ENCODE measurements at regions not wholly inside any gene's neighbourhood (a gene's known extent, or its start where the extent isn't known, plus 50 kb on each side); places are given as distances from the start of the nearest gene placed in this dataset.
"Not testable (repeated sequence)": the region's sequence is repeated elsewhere in the genome, so short reads cannot be mapped to it uniquely, and the experiment has no call there.

- no peak for TF ChIP-seq CTCF (IDR thresholded peaks at IDR 0.05; ENCODE audit: insufficient read depth, low read length, missing control alignments)
- no peak for DNase-seq (ENCODE audit: low read depth, low spot score)
- CTCF ChIA-PET = no interaction called here
- no peak overlapping the region for H3K4me3 ChIP-seq (ENCODE audit: low read depth, low read length)
- POLR2A ChIA-PET = no interaction called here
These were observed 721.2 kb downstream of the MAFB start for GRCh38 chr20:39967806-39968205.

- no peak for DNase-seq (ENCODE audit: low read depth, low spot score)
- no peak for TF ChIP-seq CTCF (IDR thresholded peaks at IDR 0.05; ENCODE audit: insufficient read depth, low read length, missing control alignments)
- no peak overlapping the region for H3K4me3 ChIP-seq (ENCODE audit: low read depth, low read length)
- ChIA-PET CTCF (no interaction called here), POLR2A (no interaction called here)
These were observed 727.3 kb downstream of the MAFB start for GRCh38 chr20:39961637-39962244.

- POLR2A ChIA-PET = no interaction called here
- H3K4me3 ChIP-seq (ENCODE audit: low read depth, low read length) = no peak overlapping the region
- DNase-seq (ENCODE audit: low read depth, low spot score) = no peak
- CTCF ChIA-PET = no interaction called here
- TF ChIP-seq CTCF (IDR thresholded peaks at IDR 0.05; ENCODE audit: insufficient read depth, low read length, missing control alignments) = no peak
These were observed 728.3 kb downstream of the MAFB start for GRCh38 chr20:39960522-39961428.

GRCh38 chr20:39957911-39958310 is 731.1 kb downstream of the MAFB start:
- CTCF ChIA-PET; H3K4me3 ChIP-seq (ENCODE audit: low read depth, low read length); DNase-seq (ENCODE audit: low read depth, low spot score); POLR2A ChIA-PET: not testable (repeated sequence)

DNA sequence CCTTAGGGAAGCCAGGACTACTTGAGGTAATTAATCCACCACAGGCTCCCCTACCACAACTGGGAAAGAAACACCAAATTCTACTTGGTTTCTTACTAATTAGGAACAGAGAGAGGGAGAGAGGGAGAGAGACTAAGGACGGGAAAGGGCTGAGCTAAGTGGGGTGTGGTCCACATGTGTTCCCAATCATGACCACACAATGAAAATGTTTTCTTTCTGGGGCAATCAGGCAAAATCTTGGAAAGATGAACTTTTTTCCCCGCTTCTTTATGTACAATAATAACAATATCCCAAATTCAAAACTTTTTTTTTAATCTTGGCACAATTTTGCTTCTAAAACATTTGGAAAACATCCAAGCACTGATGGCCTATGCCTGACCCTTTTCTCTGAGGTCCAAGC is 734.4 kb downstream of the MAFB start:
- DNase-seq (ENCODE audit: low read depth, low spot score) = no peak
- ChIA-PET POLR2A (no interaction called here), CTCF (no interaction called here)
- TF ChIP-seq CTCF (IDR thresholded peaks at IDR 0.05; ENCODE audit: insufficient read depth, low read length, missing control alignments) = no peak
- no peak overlapping the region for H3K4me3 ChIP-seq (ENCODE audit: low read depth, low read length)

- POLR2A ChIA-PET = no interaction called here
- DNase-seq (ENCODE audit: low read depth, low spot score) = no peak
- no peak for TF ChIP-seq CTCF (IDR thresholded peaks at IDR 0.05; ENCODE audit: insufficient read depth, low read length, missing control alignments)
- no peak overlapping the region for H3K4me3 ChIP-seq (ENCODE audit: low read depth, low read length)
- CTCF ChIA-PET = no interaction called here
These were observed 742.1 kb downstream of the MAFB start for GRCh38 chr20:39946931-39947330.

Data from AG04449 (cell line).